Gastroesophageal sphincter (tissue), 3 donors: ENCODE measurements at regions not wholly inside any gene's neighbourhood (a gene's known extent, or its start where the extent isn't known, plus 50 kb on each side); places are given as distances from the start of the nearest gene placed in this dataset.

Experiments
- EP300 ChIP-seq: sonication (generic); formaldehyde crosslinking; IDR thresholded peaks from one replicate; pipeline ENCODE4 v1.6.1; 2017; ENCODE audit warnings: antibody characterized with exemption, mild to moderate bottlenecking
- POLR2A ChIP-seq, 2 donors: fragments of 450-650 bp; IDR thresholded peaks; one replicate each; pipeline ENCODE4 v1.6.1; 2017; ENCODE audit warnings: antibody characterized with exemption in 2 of 2, mild to moderate bottlenecking in 2 of 2, moderate library complexity in 1 of 2
- POLR2AphosphoS5 ChIP-seq: sonication (generic); formaldehyde crosslinking; IDR thresholded peaks from one replicate; pipeline ENCODE4 v1.6.1; 2017; ENCODE audit warnings: antibody characterized with exemption
- TF ChIP-seq, protein P1 (sequence below), 4 experiments: fragments of 200-600 bp in 2 of 4; fragments of 450-650 bp in 2 of 4; sonication (generic) in 1 of 4; IDR thresholded peaks; one replicate each; pipeline ENCODE4 v1.5.1; 2017 to 2019; ENCODE audit warnings: antibody characterized with exemption in 4 of 4, mild to moderate bottlenecking in 2 of 4, moderate library complexity in 2 of 4

DNA sequence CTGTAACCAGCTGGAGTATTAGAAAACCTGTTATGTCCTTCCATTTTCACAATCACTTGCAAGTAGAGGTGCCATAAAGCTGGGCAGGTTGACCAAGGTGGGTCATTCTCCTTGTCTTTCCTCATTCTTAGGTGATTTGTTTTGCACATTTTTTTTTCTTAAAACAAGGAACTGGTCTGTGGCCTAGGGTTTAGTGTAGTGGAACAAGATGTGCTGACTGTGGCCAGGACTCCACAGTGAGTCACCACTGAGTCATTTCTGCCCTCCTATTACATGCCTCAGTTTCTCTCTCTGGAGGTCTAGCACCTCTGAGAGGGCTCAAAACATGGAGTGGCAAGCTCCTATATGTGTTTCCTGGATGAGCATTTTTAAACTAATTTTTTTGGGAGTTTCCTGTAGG lies 355.9 kb downstream of the GPM6A start:
- TF ChIP-seq POLR2A (IDR thresholded peaks at IDR 0.05) (no peak), EP300 (no peak), POLR2AphosphoS5 (no peak)
- TF ChIP-seq, protein P1, sequence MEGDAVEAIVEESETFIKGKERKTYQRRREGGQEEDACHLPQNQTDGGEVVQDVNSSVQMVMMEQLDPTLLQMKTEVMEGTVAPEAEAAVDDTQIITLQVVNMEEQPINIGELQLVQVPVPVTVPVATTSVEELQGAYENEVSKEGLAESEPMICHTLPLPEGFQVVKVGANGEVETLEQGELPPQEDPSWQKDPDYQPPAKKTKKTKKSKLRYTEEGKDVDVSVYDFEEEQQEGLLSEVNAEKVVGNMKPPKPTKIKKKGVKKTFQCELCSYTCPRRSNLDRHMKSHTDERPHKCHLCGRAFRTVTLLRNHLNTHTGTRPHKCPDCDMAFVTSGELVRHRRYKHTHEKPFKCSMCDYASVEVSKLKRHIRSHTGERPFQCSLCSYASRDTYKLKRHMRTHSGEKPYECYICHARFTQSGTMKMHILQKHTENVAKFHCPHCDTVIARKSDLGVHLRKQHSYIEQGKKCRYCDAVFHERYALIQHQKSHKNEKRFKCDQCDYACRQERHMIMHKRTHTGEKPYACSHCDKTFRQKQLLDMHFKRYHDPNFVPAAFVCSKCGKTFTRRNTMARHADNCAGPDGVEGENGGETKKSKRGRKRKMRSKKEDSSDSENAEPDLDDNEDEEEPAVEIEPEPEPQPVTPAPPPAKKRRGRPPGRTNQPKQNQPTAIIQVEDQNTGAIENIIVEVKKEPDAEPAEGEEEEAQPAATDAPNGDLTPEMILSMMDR (IDR thresholded peaks at IDR 0.05), result no peak
